Hippocampal formation (tissue), 2 donors: ENCODE measurements at regions not wholly inside any gene's neighbourhood (a gene's known extent, or its start where the extent isn't known, plus 50 kb on each side); places are given as distances from the start of the nearest gene placed in this dataset.

Experiments used
- DNase-seq, 2 donors: peaks; one replicate each; lab custom pipeline; 2025; lab: John Stamatoyannopoulos, UW

DNA sequence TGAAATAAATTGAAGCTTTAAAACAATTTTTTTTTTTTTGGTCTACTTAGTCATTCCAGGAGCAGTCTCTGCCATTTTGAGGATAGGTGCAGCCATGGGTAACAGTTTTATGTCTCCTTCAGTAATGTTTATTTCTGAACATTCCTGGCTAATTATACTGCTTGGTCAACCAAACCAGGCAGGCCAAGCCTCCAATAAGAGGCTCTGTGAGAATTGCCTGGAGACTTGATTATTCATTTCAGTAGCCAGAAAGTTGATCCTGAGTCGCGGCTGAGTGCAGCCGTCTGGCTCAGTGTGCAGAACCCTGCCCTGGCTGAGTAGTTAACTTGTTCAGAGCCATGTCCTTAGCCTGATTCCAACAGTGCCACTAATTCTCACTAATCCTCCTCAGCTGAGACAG is 364.0 kb upstream of the FAT3 start:
- no peak for DNase-seq

DNA sequence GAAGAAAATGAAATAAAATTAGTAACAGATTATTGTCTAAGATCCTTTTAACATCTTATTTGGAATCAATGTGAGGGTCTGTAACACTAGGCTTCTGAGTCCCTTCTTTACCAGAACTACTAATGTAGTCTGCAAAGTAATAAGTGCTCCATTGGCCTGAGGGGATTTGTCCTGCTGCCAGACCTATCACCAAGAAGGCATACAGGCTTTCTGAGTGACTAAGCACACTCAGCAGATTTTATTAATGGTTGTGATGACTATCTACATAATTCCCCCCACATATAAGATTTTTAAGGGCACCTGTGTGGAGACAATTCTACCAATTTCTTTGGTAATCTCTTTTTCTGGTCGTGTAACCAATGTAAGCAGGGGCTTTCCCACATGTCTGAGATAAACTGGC is 365.0 kb upstream of the FAT3 start:
- DNase-seq = no peak

DNA sequence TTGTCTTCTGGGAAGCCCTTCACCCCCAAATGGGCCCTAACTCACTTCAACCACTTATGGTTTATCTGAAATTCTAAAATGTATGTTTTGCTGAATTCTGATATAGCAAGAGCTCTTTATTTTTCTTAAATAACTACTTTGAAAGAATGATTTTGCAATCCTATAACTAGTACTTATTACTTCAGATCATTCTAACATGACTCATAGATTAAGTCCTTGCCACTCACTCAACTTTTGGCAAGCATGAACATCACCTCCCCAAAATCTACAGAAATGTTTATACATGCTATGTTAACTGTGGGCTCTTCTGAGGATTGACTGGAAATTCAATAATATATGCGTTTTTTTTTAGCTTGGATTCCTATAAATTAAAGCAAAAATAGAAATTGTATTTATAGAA is 367.4 kb upstream of the FAT3 start:
- DNase-seq = no peak

DNA sequence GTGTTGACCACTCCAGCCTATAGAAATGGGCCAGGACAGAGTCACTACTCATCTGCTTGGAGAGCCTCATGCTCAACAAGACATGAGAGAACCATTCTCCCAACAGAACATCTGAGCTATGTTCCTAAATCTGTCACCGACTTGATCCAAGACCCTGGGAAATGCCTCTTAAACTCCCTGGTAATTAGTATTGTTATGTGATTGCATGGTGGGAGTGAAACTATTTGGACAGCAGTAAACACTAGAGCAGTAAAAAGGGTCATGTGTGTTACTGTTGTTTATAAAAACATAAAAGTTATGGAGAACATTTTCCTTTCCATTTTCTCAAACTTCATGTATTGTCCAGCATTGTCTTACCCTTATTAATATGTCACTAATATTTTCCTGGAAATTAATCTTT is 369.8 kb upstream of the FAT3 start:
- DNase-seq = no peak

DNA sequence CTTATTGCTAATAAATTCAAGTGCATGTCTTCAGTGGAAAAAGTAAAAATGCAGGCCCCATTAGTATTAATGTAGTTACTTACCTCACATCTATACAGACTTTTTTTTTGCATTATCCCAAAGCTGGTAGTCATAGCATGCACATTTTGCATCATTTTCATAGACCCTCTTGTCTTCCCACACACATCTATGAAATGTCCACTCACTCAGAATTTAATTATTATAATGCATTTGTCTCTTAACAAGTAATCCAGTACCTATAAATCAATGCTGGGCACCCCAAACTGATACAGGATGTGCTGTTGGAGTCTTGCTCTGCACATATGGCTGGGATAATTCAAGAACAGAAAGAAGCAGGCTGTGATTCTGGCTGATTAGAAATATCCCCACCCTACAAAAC is 370.4 kb upstream of the FAT3 start:
- no peak for DNase-seq

DNA sequence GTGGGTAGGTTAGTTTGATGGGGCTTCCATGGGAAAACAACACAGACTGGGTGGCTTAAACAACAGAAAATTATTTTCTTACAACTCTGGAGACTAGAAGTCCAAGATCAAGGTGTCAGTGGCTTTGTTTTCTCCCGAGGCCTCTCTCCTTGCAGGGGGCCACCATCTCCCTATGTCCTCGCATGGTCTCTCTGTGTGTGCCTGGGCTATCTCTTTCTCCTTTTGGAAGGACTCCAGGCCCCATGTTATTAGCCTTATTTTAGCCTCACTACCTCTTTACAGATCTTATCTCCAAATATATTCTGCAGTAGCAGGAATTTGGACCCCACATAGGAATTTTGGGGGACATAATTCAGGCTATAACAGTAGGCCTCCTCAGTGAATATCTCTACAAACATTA is 372.7 kb upstream of the FAT3 start:
- DNase-seq = no peak

DNA sequence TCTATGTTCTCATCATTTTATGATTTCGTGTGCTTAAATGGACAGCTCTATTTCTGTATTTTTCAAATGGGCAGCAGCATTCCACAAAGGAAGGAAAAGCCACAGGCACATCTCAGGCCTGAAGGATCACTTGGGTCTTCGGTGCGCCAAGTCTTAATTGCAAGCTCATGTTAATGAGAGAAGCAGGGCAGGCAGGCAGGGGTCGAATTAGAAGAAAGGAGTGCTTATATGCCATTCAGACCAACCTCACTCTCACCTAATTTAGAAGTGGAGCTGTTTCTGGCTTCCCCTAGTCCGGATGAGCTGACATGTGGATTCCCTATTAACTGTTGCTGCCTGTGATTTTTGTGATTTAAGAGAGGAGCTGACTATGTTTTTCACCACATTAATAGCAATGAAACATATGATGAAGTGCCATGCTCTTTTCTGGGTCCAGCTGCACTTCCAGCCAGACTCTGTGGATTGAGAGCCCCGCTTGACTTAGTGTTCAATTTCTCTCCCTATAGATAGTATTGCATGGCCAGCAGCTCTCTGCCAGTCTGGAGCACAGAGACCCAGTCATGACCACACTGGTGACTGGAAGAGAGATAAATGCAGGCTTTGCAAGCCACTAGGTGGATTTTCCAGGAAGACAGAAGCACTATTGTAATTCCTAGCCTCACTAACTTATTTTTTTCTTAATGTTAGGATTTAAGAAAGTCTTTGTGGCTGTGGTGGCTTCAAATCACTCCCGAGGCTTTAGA is 373.9 kb upstream of the FAT3 start:
- DNase-seq = peak in 1 of 2 donors; percentile 12

DNA sequence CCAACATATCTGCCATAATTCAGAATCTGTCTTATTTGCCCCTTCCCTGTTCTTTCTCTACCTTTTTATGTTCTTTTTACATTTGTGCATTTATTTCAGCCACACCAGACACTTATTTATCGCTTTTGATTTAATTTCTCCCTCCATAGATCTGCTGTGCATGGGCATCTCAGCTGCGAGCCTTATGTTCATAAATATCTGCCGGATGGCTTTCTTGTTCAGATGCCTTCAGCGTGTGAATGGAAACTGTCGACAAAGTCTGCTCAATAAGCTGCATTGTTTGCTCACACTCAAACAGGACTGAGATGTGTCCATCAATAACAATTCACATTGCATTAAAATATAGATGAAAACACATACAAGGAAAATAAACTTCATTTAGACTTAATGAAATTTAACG is 374.6 kb upstream of the FAT3 start:
- no peak for DNase-seq

DNA sequence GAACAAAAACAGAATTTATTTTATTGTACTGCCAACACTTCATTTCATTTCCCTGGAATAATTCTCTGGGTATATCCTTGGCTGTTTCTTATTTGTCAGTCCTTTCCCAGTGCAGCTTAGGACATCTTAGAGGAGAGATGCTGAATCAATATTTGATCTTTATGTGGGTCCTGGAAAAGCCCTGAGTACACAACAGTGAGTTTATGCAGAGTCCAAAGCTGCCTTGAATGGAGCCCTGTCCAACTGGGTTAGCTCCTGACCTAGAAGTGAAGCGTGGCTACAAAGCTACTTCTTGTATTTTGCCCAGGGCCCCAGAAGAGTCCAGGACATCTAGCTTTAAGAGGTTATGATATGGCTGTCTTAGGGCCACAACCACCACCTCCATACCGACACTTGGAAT is 378.0 kb upstream of the FAT3 start:
- no peak for DNase-seq

DNA sequence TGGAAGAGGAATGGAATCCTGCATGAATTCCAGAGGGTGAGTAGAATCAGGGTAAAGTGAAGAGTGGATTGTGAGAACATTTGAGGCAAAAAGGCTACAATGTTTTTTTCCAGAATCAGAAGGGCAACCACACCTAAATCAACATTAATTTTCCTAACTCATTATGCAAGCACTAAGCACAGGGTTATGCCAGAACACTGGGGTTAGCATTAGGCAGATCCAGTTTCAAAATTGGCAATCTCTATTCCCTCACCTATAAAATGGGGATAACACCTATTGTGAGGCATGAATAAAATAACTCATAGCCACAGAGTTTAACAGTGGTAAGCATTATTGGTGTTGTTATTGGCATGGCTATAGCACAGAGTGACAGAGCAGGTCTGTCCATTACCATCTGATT is 378.6 kb upstream of the FAT3 start:
- DNase-seq = no peak

DNA sequence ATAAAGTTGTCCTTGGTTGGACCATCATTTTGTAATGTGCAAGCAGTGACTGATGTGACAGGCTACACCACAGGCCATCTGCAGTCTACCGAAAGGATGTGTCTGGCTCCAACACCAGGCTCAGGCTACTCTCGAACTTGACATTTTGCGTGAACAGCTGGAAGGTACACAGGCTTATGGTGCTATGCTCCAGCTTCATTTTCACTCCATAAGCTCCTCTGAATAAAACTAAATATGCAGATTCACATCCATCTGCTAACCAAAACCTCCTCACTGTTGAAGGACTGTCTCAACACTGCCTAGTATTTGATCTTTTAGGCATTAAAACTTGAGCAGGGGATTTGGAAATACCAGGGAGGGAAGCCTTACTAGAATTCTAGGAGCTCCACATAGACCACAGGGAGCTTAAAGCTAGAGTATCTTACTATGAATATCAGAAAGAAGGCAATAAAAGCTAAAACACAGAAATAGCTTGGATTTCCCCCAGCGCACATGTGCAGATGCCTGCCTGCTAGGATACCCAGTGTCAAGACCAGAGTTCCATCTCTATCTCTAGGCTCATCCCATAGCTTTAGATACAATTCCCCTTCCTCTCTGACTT is 383.9 kb upstream of the FAT3 start:
- no peak for DNase-seq

DNA sequence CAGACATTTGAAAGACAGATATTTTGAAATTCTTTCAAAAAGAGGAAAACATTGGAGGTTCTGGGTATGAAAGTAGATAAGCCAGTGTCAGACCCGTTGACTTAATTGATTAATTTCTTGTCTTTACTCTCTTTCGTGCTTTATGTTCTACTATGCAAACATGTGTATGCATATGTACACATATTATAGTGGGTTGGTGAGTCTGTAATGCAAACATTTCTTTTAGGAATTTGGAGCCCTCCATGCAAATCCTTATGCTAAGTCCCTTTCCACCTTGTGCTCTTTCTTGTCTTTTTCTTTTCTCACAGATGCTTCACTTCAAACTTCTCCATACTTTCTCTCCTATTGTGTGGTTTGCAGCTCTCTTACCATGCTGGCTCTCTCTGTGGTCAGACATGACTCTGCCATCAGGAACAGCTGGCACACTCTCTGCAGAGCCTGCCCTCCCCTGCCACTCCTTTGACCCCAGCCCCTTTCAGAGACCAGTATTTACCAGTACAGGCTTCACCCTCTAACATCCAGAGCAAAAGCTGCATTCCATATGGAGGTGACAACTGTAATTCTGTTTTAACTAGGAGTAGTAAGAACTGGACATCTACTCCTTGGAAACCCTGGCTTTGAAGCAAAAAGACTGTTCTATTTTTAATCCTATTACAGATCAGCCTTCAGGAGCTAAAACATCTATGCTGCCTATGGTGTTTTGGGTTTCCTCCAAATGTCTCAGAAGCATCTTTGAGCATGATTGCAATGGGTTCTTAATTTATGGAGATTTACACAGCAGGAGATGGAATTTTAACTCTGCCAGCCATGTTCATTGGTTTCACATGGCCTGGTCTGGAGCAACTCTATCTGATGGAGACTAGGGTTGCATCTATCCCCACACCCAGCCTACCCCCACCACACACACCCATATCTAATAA is 386.9 kb upstream of the FAT3 start:
- no peak for DNase-seq

DNA sequence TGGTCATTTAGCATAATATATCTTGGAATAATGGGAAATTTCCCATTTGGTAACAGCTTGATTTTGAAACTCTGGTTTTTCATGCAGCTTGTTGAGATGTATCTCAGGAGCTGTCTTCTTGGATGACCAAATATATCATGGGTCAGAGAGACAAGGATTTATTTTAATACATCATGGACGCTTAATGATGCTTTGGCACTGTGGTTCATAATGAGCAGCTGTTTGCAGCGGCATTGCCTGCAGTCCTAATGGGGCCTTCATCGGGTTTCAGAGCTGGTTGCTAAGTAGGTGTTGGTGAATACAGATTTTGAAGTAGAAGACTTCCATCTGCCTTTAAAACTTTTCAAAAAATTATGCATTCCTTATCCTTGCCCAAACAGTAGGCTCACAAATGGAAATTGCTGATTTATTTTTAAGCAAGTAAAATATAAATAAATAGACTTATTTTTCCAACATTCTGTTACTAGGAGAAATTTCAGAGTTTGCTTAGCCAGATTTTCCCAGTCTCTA is 389.5 kb upstream of the FAT3 start:
- no peak for DNase-seq

DNA sequence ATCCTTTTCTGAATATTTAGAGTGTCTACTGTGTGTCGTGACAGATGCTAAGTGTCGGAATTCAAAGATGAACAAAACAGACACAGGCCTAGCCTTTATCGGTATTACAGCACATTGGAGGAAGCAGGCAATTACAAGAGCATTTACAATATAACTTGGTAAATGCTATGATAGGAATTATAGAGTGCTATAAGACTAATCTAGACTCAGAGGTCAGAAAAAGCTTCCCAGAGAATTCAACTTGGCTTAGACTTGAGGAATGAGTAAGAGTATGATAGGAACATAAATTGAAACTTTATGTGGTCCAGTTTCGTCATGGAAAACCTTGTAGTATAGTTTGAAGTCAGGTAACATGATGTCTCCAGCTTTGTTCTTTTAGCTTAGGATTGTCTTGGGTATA is 395.7 kb upstream of the FAT3 start:
- no peak for DNase-seq

DNA sequence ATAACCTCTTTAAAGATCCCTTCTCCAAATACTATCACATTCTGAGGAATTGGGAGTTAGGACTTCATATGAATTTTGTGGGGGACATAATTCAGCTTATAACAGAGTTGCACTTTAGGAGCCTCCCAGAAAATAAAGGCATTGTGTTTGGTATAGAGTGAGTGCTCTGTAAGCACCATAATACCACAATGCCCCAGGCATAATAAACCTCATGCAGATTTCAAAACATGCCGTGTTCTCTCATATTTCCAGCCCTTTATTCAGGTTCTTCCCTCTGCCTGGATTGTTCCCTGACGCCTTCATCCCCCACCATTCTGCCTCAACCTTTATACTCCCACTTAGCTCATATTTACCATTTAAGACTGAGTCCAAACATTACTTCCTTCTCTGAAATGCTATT is 398.8 kb upstream of the FAT3 start:
- no peak for DNase-seq

DNA sequence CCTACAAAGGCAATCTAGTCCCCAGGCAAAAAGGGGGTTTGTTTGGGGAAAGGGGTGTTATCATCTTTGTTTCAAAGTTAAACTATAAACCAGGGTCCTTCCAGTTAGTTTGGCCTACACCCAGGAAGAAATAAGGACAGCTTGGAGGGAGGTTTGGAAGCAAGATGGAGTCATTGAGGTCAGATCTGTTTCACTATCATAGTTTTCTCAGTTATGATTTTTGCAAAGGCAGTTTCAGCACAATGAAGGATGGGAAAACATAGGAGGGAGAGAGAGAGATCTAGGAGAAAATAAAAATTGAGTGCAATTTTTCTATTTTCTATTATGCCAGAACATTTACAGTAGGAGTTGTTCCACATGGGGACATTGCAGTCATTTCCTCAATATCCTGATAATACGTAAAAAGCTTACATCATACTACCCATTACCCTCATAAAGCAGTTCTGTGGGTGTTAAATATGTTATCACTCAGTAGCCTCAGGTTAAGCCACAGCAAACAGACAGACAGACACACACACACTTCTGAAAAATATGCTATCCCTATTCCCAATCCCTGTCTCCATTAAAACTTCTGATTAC is 401.3 kb upstream of the FAT3 start:
- no peak for DNase-seq

DNA sequence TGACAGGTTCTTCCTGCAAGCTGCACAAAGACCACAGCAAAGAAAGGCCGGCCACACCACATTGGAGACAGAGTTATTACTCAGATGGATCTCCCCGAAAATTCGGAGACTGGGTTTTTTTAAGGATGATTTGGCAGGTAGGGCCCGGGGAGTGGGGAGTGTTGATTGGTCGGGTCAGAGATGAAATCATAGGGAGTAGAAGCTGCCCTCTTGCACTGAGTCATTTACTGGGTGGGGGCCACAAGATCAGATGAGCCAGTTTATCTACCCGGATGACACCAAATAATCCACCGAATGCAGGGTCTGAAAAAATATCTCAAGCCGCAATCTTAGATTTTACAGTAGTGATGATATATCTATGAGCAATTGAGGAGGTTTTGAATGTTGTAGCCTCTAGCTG is 401.8 kb upstream of the FAT3 start:
- DNase-seq = no peak

DNA sequence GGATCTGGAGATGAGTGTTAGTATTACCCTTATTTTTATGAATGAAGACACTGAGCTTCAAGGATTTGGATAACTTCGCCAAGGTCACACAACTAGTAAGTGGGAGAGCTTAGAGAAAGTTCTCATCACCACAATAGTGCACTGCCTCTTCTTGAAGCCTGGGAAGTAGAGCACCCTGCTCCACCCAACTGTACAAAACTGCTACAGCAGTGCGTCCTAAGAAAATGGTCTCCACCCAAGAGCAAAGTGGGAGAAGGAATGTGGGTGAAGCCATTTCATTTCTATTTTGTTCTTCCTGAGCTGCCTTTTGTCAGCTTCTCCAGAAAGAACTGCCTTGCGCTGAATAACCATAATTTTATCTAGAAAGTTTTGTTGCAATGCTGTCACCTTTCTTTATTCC is 403.9 kb upstream of the FAT3 start:
- no peak for DNase-seq

DNA sequence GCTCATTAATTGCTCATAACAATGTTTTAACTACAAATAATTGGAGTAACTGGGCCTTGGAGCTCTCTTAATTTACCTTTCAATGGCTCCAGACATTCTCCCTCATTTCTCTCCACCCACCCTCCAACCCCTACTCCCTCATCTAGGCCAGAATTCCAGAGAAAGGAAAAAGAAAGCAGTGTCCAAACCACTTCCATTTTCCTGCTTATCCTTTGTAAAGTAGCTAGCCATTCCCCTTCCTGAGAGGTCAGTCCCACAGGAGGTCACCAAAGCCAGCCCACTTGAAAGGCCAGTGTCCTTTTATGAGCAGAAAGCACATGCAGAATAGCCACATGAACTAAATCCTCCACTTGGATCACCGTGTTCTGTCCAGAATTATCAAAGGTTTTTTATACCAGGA is 404.8 kb upstream of the FAT3 start:
- DNase-seq = no peak

DNA sequence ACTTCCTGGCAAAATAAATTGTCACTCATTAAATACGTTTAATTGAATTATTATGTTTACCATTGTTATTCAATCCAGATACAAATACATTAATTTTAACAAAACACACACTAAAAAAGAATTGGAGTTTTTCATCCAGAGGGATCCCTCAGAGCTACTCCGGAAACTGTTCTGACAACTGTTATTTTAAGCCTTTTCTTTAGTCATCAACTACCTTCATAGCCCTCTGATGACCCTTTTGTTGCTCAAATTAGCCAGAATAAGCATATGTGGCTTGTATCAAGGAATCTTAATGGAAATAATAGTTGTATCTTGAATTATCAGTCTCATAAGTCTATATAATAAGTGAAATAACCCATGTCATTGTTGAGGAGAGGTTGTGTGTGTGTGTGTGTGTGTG is 405.4 kb upstream of the FAT3 start:
- no peak for DNase-seq

DNA sequence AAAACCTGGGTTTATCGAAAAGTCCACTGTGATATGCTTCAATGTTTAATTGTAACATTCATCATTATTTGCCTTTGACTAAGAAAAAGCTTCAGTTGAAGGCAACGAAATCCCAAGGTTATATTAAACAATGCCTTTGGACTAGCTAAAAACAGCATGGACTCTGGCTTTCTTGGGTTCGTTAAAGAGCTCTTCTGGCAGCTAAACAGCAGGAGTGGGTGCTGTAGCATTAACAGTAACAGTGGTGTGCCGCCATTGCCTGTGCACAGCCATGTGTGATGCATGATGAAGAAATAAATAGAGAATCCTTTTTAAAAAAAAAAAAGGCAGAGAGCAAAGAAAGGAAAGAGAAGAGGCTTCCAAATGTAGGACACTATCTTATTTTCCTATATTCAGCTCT is 406.6 kb upstream of the FAT3 start:
- no peak for DNase-seq

DNA sequence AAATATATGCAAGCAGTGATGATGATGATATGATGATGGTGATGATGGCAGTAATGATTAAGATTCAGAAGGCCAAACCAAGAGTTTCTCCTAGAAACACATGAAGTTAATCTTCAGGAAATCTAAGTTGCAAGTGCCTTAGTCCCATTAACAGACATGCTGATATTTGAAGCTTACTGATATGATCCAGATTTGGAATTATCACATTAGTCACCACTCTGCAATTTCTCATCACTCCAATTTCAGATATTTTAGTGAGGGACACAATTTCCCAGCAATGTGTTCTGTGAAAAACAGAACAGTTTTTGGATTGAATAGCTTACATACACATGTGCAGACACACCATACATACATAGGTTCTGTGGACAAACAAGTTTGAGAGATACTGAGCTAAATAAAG is 411.4 kb upstream of the FAT3 start:
- DNase-seq = no peak

DNA sequence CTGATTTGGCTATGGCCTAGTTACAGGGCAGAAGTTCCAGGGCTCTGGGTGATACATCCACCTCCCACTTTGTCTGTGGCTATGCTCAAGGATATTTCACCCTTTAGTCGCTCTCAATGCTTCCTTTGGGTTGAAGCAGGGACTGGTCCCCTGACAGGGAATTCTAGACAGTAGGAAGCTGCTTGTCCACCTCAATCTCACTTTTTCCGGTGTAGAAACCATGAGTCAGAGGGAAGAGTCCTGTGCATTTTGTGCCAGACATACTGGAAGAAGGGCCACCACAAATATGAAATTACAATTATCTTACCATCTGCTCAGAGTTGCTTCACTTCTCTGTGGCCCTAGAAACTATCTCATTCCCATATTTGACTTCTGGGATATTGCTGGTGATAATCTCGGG is 413.7 kb upstream of the FAT3 start:
- no peak for DNase-seq
